AG04450 (cell line): ENCODE measurements at regions not wholly inside any gene's neighbourhood (a gene's known extent, or its start where the extent isn't known, plus 50 kb on each side); places are given as distances from the start of the nearest gene placed in this dataset.

Source experiments
- CTCF ChIA-PET: fragments of 300-600, 350-600 bp; formaldehyde crosslinking; extraction: SDS; loops from one replicate; lab custom pipeline; 2022; ENCODE audit warnings: antibody characterized with exemption, inconsistent platforms; lab: Charles Lee
- POLR2A ChIA-PET: fragments of 350-600 bp; formaldehyde crosslinking; extraction: SDS; loops from one replicate; lab custom pipeline; 2021; ENCODE audit warnings: antibody characterized with exemption, inconsistent platforms; lab: Yijun Ruan, JAX
- DNase-seq: peaks from one replicate; pipeline ENCODE4 v3.0.0-alpha.2; 2011; ENCODE audit warnings: low read depth, low spot score
- H3K27ac ChIP-seq: one replicate; pipeline ENCODE4 v1.5.1; 2012; ENCODE audit warnings: low read depth, low read length, control low read depth
- H3K27me3 ChIP-seq: one replicate; pipeline ENCODE4 v1.6.0; 2012; ENCODE audit warnings: low read length; ENCODE audit not compliant: control insufficient read depth, insufficient read depth
- H3K4me3 ChIP-seq: 2 replicates; pipeline ENCODE4 v1.5.1; 2011; ENCODE audit warnings: mild to moderate bottlenecking, low read depth, low read length, control low read depth
- H3K9me3 ChIP-seq: 2 replicates; pipeline ENCODE4 v1.5.1; 2012; ENCODE audit warnings: low read length; ENCODE audit not compliant: control insufficient read depth, insufficient read depth
- CTCF ChIP-seq: IDR thresholded peaks from 2 replicates; pipeline ENCODE4 v1.5.1; 2011; ENCODE audit warnings: low read depth, low read length, control low read depth, inconsistent platforms

- no peak for DNase-seq
- ChIA-PET CTCF (no interaction called here), POLR2A (no interaction called here)
- Histone ChIP-seq H3K27me3 (no peaks in the 10 kb centered on the region), H3K9me3 (no peaks in the 10 kb centered on the region), H3K4me3 (no peak overlapping the region), H3K27ac (no peak overlapping the region)
- TF ChIP-seq CTCF = no peak
These were observed 194.3 kb upstream of the POF1B start for GRCh38 chrX:85573801-85574200.

GRCh38 chrX:85570496-85570895 is 191.0 kb upstream of the POF1B start:
- no peak overlapping the region for H3K27ac ChIP-seq
- H3K4me3 ChIP-seq = no peak overlapping the region
- H3K27me3 ChIP-seq = no peaks in the 10 kb centered on the region
- ChIA-PET CTCF (no interaction called here), POLR2A (no interaction called here)
- TF ChIP-seq CTCF = no peak
- no peak for DNase-seq
- H3K9me3 ChIP-seq = no peaks in the 10 kb centered on the region

- no peak overlapping the region for H3K4me3 ChIP-seq
- ChIA-PET CTCF (no interaction called here), POLR2A (no interaction called here)
- no peak for TF ChIP-seq CTCF
- H3K27ac ChIP-seq = no peak overlapping the region
- no peaks in the 10 kb centered on the region for H3K27me3 ChIP-seq
- no peaks in the 10 kb centered on the region for H3K9me3 ChIP-seq
- DNase-seq = no peak
These were observed 190.2 kb upstream of the POF1B start for GRCh38 chrX:85569686-85570085.

- Histone ChIP-seq H3K27me3 (no peaks in the 10 kb centered on the region), H3K9me3 (no peaks in the 10 kb centered on the region), H3K4me3 (no peak overlapping the region), H3K27ac (no peak overlapping the region)
- ChIA-PET POLR2A (no interaction called here), CTCF (no interaction called here)
- no peak for DNase-seq
- no peak for TF ChIP-seq CTCF
These were observed 189.6 kb upstream of the POF1B start for GRCh38 chrX:85569096-85569495.

- no peak overlapping the region for H3K27ac ChIP-seq
- no peak overlapping the region for H3K4me3 ChIP-seq
- no peaks in the 10 kb centered on the region for H3K27me3 ChIP-seq
- ChIA-PET CTCF (no interaction called here), POLR2A (no interaction called here)
- no peak for TF ChIP-seq CTCF
- DNase-seq = no peak
- H3K9me3 ChIP-seq = peaks cover 4% of the 10 kb centered on the region; the same call in 1 of the 2 replicates
These were observed 181.8 kb upstream of the POF1B start for GRCh38 chrX:85561231-85561630.
